Fibroblast of gingiva (primary cell): ENCODE measurements at regions not wholly inside any gene's neighbourhood (a gene's known extent, or its start where the extent isn't known, plus 50 kb on each side); places are given as distances from the start of the nearest gene placed in this dataset.

ENCODE experiments used
- DNase-seq: peaks from one replicate; pipeline ENCODE4 v3.0.0-alpha.2; 2011; ENCODE audit warnings: low read depth

GRCh38 chr17:74145756-74146155, 57.7 kb upstream of the RPL38 start:
- no peak for DNase-seq

GRCh38 chr17:74146196-74146595, 57.3 kb upstream of the RPL38 start:
- no peak for DNase-seq

GRCh38 chr17:74147056-74147835, 56.2 kb upstream of the RPL38 start:
- no peak for DNase-seq

GRCh38 chr17:74147966-74148365, 55.5 kb upstream of the RPL38 start:
- no peak for DNase-seq

GRCh38 chr17:74148446-74148845, 55.0 kb upstream of the RPL38 start:
- no peak for DNase-seq

- no peak for DNase-seq
Measured at GRCh38 chr17:74148901-74149596, 54.4 kb upstream of the RPL38 start.

GRCh38 chr17:74149597-74150427, 53.7 kb upstream of the RPL38 start:
- DNase-seq, result no peak

GRCh38 chr17:74150428-74151025, 53.0 kb upstream of the RPL38 start:
- no peak for DNase-seq

- no peak for DNase-seq
Measured at GRCh38 chr17:74151551-74152315, 51.7 kb upstream of the RPL38 start.

- DNase-seq, result no peak
Measured at GRCh38 chr17:74152591-74153455, 50.7 kb upstream of the RPL38 start.

- DNase-seq, result no peak
Measured at GRCh38 chr17:74153456-74153810, 50.0 kb upstream of the RPL38 start.
